ENCODE measurements at regions not wholly inside any gene's neighbourhood (a gene's known extent, or its start where the extent isn't known, plus 50 kb on each side); places are given as distances from the start of the nearest gene placed in this dataset.
"Not testable (repeated sequence)": the region's sequence is repeated elsewhere in the genome, so short reads cannot be mapped to it uniquely, and the experiment has no call there.

DNA sequence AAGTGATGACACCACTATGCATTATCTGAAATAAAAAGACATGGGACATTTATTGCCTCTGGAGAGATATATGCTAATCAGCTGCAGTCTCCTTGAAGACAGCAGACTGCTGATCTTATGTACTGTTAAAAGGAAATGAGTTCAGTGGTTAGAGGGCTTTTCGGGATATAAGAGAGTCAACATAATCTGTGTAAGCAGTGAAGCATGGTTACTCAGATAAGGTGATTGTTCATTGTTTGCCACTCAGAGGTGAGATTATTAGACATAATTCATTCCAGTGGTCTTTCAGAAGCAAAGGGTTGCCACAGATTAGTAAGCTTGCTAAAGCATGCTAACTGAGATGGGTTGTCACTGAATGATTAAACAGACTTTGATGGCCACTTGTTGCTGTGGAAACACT lies 1450.7 kb upstream of the ADGRB3 start:
- Mint-ChIP-seq H3K27ac (no peak overlapping the region), H3K9me3 (peaks cover 11% of the 10 kb centered on the region), H3K4me3 (ENCODE audit: low read depth) (no peak overlapping the region), H3K27me3 (ENCODE audit: low read depth) (no peaks in the 10 kb centered on the region), H3K36me3 (ENCODE audit: low read depth) (no peaks in the 10 kb centered on the region), H3K4me1 (ENCODE audit: low read depth) (no peaks in the 10 kb centered on the region)
- DNase-seq (ENCODE audit: low spot score): no peak
- intact Hi-C loops (cut with micrococcal nuclease): no loop called here

DNA sequence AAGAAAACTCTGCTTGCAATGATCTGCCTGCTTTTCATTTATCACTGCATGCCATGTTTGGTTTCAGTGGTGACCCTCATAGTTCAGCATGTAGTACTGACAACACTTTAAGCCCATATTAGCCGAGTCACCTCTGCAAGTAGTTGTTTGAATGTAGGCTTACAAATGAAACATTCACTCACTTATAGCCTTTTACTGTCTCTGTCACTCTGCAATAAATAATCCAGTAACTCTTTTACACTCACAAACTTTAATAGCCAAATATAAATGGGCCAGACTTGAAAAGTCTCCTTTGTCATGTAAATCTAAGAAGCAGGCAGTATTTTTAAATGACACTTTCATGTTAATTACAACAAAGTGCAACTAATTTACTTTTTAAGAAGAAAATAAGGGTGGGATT lies 1460.0 kb upstream of the ADGRB3 start:
- Mint-ChIP-seq H3K4me1 (ENCODE audit: low read depth) (no peaks in the 10 kb centered on the region), H3K36me3 (ENCODE audit: low read depth) (no peaks in the 10 kb centered on the region), H3K9me3 (peaks cover 8% of the 10 kb centered on the region), H3K27ac (no peak overlapping the region), H3K4me3 (ENCODE audit: low read depth) (no peak overlapping the region), H3K27me3 (ENCODE audit: low read depth) (no peaks in the 10 kb centered on the region)
- DNase-seq (ENCODE audit: low spot score): no peak
- intact Hi-C loops (cut with micrococcal nuclease): no loop called here

GRCh38 chr6:67165606-67166005 lies 1458.6 kb upstream of the EYS start:
- Mint-ChIP-seq H3K9me3 (peaks cover 24% of the 10 kb centered on the region), H3K27ac (no peak overlapping the region), H3K27me3 (ENCODE audit: low read depth) (no peaks in the 10 kb centered on the region), H3K36me3 (ENCODE audit: low read depth) (no peaks in the 10 kb centered on the region), H3K4me1 (ENCODE audit: low read depth) (no peaks in the 10 kb centered on the region), H3K4me3 (ENCODE audit: low read depth) (no peak overlapping the region)
- no peak for DNase-seq (ENCODE audit: low spot score)
- intact Hi-C loops (cut with micrococcal nuclease): no loop called here

GRCh38 chr6:67160820-67161219 lies 1453.8 kb upstream of the EYS start:
- no peak for DNase-seq (ENCODE audit: low spot score)
- H3K27ac Mint-ChIP-seq: no peak overlapping the region
- no peaks in the 10 kb centered on the region for H3K27me3 Mint-ChIP-seq (ENCODE audit: low read depth)
- no peaks in the 10 kb centered on the region for H3K36me3 Mint-ChIP-seq (ENCODE audit: low read depth)
- H3K4me1 Mint-ChIP-seq (ENCODE audit: low read depth): no peaks in the 10 kb centered on the region
- peaks cover 39% of the 10 kb centered on the region for H3K9me3 Mint-ChIP-seq
- H3K4me3 Mint-ChIP-seq (ENCODE audit: low read depth): no peak overlapping the region
- intact Hi-C loops (cut with micrococcal nuclease): no loop called here

GRCh38 chr6:67141005-67141404 lies 1434.0 kb upstream of the EYS start:
- H3K27ac Mint-ChIP-seq: no peak overlapping the region

GRCh38 chr6:67133973-67134372 lies 1426.9 kb upstream of the EYS start:
- no peak overlapping the region for H3K4me3 Mint-ChIP-seq (ENCODE audit: low read depth)
- intact Hi-C loops (cut with micrococcal nuclease): no loop called here
- no peak for DNase-seq (ENCODE audit: low spot score)
- H3K36me3 Mint-ChIP-seq (ENCODE audit: low read depth): no peaks in the 10 kb centered on the region
- peaks cover 14% of the 10 kb centered on the region for H3K9me3 Mint-ChIP-seq
- no peak overlapping the region for H3K27ac Mint-ChIP-seq
- no peaks in the 10 kb centered on the region for H3K27me3 Mint-ChIP-seq (ENCODE audit: low read depth)
- H3K4me1 Mint-ChIP-seq (ENCODE audit: low read depth): no peaks in the 10 kb centered on the region

More at GRCh38 chr6:67141005-67141404, 1434.0 kb upstream of the EYS start:
- H3K4me3 Mint-ChIP-seq (ENCODE audit: low read depth): no peak overlapping the region
- DNase-seq (ENCODE audit: low spot score): no peak
- no peaks in the 10 kb centered on the region for H3K27me3 Mint-ChIP-seq (ENCODE audit: low read depth)
- intact Hi-C loops (cut with micrococcal nuclease): no loop called here
- peaks cover 11% of the 10 kb centered on the region for H3K9me3 Mint-ChIP-seq
- H3K4me1 Mint-ChIP-seq (ENCODE audit: low read depth): no peaks in the 10 kb centered on the region
- H3K36me3 Mint-ChIP-seq (ENCODE audit: low read depth): no peaks in the 10 kb centered on the region

- no peaks in the 10 kb centered on the region for H3K27me3 Mint-ChIP-seq (ENCODE audit: low read depth)
- no peaks in the 10 kb centered on the region for H3K36me3 Mint-ChIP-seq (ENCODE audit: low read depth)
- H3K27ac Mint-ChIP-seq: no peak overlapping the region
- no peak for DNase-seq (ENCODE audit: low spot score)
- peaks cover 14% of the 10 kb centered on the region for H3K9me3 Mint-ChIP-seq
- no peaks in the 10 kb centered on the region for H3K4me1 Mint-ChIP-seq (ENCODE audit: low read depth)
- intact Hi-C loops (cut with micrococcal nuclease): no loop called here
- H3K4me3 Mint-ChIP-seq (ENCODE audit: low read depth): no peak overlapping the region
These were observed 1424.8 kb upstream of the EYS start for GRCh38 chr6:67131827-67132226.

- no peak for DNase-seq (ENCODE audit: low spot score)
- Mint-ChIP-seq H3K27me3 (ENCODE audit: low read depth) (no peaks in the 10 kb centered on the region), H3K4me3 (ENCODE audit: low read depth) (no peak overlapping the region), H3K36me3 (ENCODE audit: low read depth) (no peaks in the 10 kb centered on the region), H3K9me3 (peaks cover 19% of the 10 kb centered on the region), H3K4me1 (ENCODE audit: low read depth) (no peaks in the 10 kb centered on the region), H3K27ac (no peak overlapping the region)
- intact Hi-C loops (cut with micrococcal nuclease): no loop called here
These were observed 1422.8 kb upstream of the EYS start for GRCh38 chr6:67129780-67130179.

- Mint-ChIP-seq H3K27me3 (ENCODE audit: low read depth) (no peaks in the 10 kb centered on the region), H3K27ac (no peak overlapping the region), H3K4me1 (ENCODE audit: low read depth) (no peaks in the 10 kb centered on the region), H3K9me3 (peaks cover 6% of the 10 kb centered on the region), H3K4me3 (ENCODE audit: low read depth) (no peak overlapping the region), H3K36me3 (ENCODE audit: low read depth) (no peaks in the 10 kb centered on the region)
- DNase-seq (ENCODE audit: low spot score): no peak
- intact Hi-C loops (cut with micrococcal nuclease): no loop called here
These were observed 1420.0 kb upstream of the EYS start for GRCh38 chr6:67127041-67127440.

DNA sequence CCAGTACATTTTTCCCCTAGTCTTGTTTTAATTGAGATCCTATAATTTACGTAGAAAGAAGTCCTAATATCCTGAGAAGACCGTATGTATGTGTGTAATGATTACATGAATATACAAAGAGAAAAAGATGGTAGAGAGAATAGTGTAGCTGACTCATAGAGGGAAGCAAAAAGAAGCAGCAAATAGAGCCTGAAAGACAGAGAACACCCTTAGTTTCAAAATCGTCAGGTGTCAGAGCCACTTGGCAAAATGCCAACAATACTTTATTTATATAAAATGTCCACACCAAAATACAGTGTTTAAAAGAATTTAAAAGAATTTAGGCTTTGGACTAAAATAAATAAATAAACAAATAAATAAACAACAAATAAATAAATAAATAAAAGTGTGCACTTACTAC lies 1414.1 kb upstream of the EYS start:
- H3K9me3 Mint-ChIP-seq: peaks cover 17% of the 10 kb centered on the region

DNA sequence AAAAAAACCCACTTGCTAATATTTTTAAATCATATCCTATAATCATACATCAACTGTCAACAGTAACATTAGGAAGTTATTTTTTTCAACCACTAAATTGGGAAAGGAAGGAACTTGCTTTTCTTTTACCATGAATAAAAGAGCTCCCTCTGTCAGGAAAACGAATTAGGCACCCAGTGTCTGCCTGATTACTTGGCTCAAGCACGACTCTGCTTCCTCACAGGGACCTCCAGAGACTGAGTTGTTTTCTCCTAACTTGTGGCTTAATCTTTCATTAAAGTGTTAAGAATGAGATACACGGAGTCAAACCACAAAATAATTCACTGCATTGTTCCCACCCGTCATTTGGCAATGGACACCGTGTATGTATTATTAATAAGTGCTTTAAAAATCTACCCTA lies 1405.1 kb upstream of the EYS start:
- intact Hi-C loops (cut with micrococcal nuclease): no loop called here
- no peak overlapping the region for H3K4me3 Mint-ChIP-seq (ENCODE audit: low read depth)
- H3K27me3 Mint-ChIP-seq (ENCODE audit: low read depth): no peaks in the 10 kb centered on the region
- H3K4me1 Mint-ChIP-seq (ENCODE audit: low read depth): no peaks in the 10 kb centered on the region
- DNase-seq (ENCODE audit: low spot score): no peak
- no peaks in the 10 kb centered on the region for H3K36me3 Mint-ChIP-seq (ENCODE audit: low read depth)
- H3K27ac Mint-ChIP-seq: no peak overlapping the region
- peaks cover 28% of the 10 kb centered on the region for H3K9me3 Mint-ChIP-seq

More for the DNA sequence above, 1414.1 kb upstream of the EYS start:
- Mint-ChIP-seq H3K4me1 (ENCODE audit: low read depth) (no peaks in the 10 kb centered on the region), H3K27ac (no peak overlapping the region), H3K4me3 (ENCODE audit: low read depth) (no peak overlapping the region), H3K27me3 (ENCODE audit: low read depth) (no peaks in the 10 kb centered on the region), H3K36me3 (ENCODE audit: low read depth) (no peaks in the 10 kb centered on the region)
- DNase-seq (ENCODE audit: low spot score): no peak
- intact Hi-C loops (cut with micrococcal nuclease): no loop called here

- H3K27me3 Mint-ChIP-seq (ENCODE audit: low read depth): no peaks in the 10 kb centered on the region
- H3K36me3 Mint-ChIP-seq (ENCODE audit: low read depth): no peaks in the 10 kb centered on the region
- H3K9me3 Mint-ChIP-seq: peaks cover 18% of the 10 kb centered on the region
- intact Hi-C loops (cut with micrococcal nuclease): no loop called here
- H3K27ac Mint-ChIP-seq: no peak overlapping the region
- no peak for DNase-seq (ENCODE audit: low spot score)
- no peaks in the 10 kb centered on the region for H3K4me1 Mint-ChIP-seq (ENCODE audit: low read depth)
- H3K4me3 Mint-ChIP-seq (ENCODE audit: low read depth): no peak overlapping the region
These were observed 1395.7 kb upstream of the EYS start for GRCh38 chr6:67102743-67103142.

- H3K4me3 Mint-ChIP-seq (ENCODE audit: low read depth); H3K4me1 Mint-ChIP-seq (ENCODE audit: low read depth); H3K27ac Mint-ChIP-seq; DNase-seq (ENCODE audit: low spot score); intact Hi-C loops (cut with micrococcal nuclease); H3K36me3 Mint-ChIP-seq (ENCODE audit: low read depth); H3K27me3 Mint-ChIP-seq (ENCODE audit: low read depth): not testable (repeated sequence)
- H3K9me3 Mint-ChIP-seq: peaks cover 27% of the 10 kb centered on the region
These were observed 1388.7 kb upstream of the EYS start for GRCh38 chr6:67095618-67096226.

DNA sequence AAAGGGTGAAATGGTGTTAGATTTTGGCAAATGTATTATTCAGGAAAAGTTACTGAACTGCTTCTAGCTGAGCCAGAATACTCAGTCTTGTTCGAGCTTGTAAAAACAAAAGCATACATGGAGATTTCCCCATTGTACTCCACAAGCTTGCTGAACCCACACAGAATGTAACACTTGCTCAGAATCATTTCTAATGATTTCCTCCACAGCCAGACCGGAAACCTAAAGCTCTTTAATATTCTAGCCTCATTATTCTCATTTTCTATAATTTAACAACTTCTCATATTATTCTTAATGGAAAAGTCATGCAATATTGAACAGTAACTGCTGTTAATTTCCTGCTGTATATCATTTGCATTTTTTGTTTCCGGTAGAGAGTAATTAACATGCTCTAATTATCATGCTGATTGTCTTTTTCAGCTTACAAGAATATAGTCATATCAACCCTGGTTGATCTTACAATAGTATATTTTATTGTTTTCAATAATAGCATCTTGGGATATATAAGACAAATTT lies 1387.5 kb upstream of the EYS start:
- DNase-seq (ENCODE audit: low spot score): no peak
- no peak overlapping the region for H3K4me3 Mint-ChIP-seq (ENCODE audit: low read depth)
- H3K4me1 Mint-ChIP-seq (ENCODE audit: low read depth): no peaks in the 10 kb centered on the region
- no peaks in the 10 kb centered on the region for H3K36me3 Mint-ChIP-seq (ENCODE audit: low read depth)
- no peaks in the 10 kb centered on the region for H3K27me3 Mint-ChIP-seq (ENCODE audit: low read depth)
- intact Hi-C loops (cut with micrococcal nuclease): no loop called here
- no peak overlapping the region for H3K27ac Mint-ChIP-seq
- H3K9me3 Mint-ChIP-seq: peaks cover 33% of the 10 kb centered on the region
